ENCODE measurements at regions not wholly inside any gene's neighbourhood (a gene's known extent, or its start where the extent isn't known, plus 50 kb on each side); places are given as distances from the start of the nearest gene placed in this dataset.

DNA sequence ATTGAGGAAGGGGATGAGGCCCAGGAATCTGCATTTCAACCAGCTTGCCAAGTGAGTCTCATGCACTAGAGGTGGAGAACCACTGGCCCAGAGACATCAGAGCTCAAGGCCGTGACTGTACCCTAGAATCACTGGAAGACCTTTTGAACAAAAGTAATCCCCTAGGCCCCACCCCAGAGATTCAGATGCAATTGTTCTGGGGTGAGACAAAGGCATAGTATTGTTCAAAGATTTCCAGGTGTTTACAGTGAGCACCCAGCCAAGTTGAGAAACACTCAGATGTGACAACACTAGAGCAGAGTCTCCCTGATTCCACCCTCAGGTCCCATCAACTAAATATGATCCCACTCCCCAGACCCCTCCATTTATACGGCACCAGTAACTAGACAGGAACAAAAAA is 290.3 kb upstream of the TLE3 start:
- H3K4me1 ChIP-seq (ENCODE audit: control insufficient read depth, insufficient read depth, low read length, poor library complexity, severe bottlenecking): no peaks in the 10 kb centered on the region
- H3K9me3 ChIP-seq (ENCODE audit: control insufficient read depth, low read length): no peaks in the 10 kb centered on the region
- 90% methylated on average over 2 of the region's 2 CpGs; no CpG with 5 or more reads in 1 of the 2 experiments for WGBS, 2 experiments (ENCODE audit: insufficient coverage in 2 of 2)
- no peak overlapping the region for H3K27ac ChIP-seq (ENCODE audit: low read depth, low read length, severe bottlenecking)
- no peaks in the 10 kb centered on the region for H3K36me3 ChIP-seq (ENCODE audit: control insufficient read depth, insufficient read depth, low read length)
- H3K4me3 ChIP-seq (ENCODE audit: extremely low read depth, insufficient read depth, low read length, poor library complexity, severe bottlenecking): no peak overlapping the region

GRCh38 chr15:70387081-70387480 is 289.4 kb upstream of the TLE3 start:
- no peaks in the 10 kb centered on the region for H3K36me3 ChIP-seq (ENCODE audit: control insufficient read depth, insufficient read depth, low read length)
- H3K4me3 ChIP-seq (ENCODE audit: extremely low read depth, insufficient read depth, low read length, poor library complexity, severe bottlenecking): no peak overlapping the region
- peaks cover 1% of the 10 kb centered on the region for H3K9me3 ChIP-seq (ENCODE audit: control insufficient read depth, low read length)
- WGBS, 2 experiments (ENCODE audit: insufficient coverage in 2 of 2): 89 to 90% methylated on average over 7 to 8 of the region's 9 CpGs
- no peak overlapping the region for H3K27ac ChIP-seq (ENCODE audit: low read depth, low read length, severe bottlenecking)
- no peaks in the 10 kb centered on the region for H3K4me1 ChIP-seq (ENCODE audit: control insufficient read depth, insufficient read depth, low read length, poor library complexity, severe bottlenecking)

- H3K4me3 ChIP-seq (ENCODE audit: extremely low read depth, insufficient read depth, low read length, poor library complexity, severe bottlenecking): no peak overlapping the region
- H3K27ac ChIP-seq (ENCODE audit: low read depth, low read length, severe bottlenecking): no peak overlapping the region
- no peaks in the 10 kb centered on the region for H3K4me1 ChIP-seq (ENCODE audit: control insufficient read depth, insufficient read depth, low read length, poor library complexity, severe bottlenecking)
- H3K36me3 ChIP-seq (ENCODE audit: control insufficient read depth, insufficient read depth, low read length): no peaks in the 10 kb centered on the region
- 90 to 96% methylated on average over 3 to 6 of the region's 8 CpGs for WGBS, 2 experiments (ENCODE audit: insufficient coverage in 2 of 2)
- peaks cover 9% of the 10 kb centered on the region for H3K9me3 ChIP-seq (ENCODE audit: control insufficient read depth, low read length)
Measured at GRCh38 chr15:70385711-70386110, 288.0 kb upstream of the TLE3 start.

DNA sequence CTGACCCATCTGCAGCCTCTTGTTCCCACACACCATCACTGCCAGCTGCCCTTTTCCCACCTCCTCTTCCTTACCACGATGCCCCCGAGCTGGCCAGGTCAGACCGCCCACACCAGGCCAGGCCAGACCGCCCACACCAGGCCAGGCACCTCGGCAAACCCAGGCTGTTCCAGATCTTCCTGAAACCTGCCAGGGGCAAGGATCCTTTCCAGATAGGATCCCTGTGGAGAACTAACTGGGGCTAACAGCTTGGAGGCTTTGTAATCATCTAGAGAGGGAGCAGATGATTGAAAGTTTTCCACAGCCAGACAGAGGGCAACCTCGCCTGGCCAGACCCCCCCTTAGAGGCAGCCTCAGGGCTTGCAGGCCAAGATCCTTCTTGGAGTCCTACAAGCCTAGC is 287.3 kb upstream of the TLE3 start:
- Histone ChIP-seq H3K36me3 (ENCODE audit: control insufficient read depth, insufficient read depth, low read length) (no peaks in the 10 kb centered on the region), H3K9me3 (ENCODE audit: control insufficient read depth, low read length) (peaks cover 9% of the 10 kb centered on the region), H3K4me3 (ENCODE audit: extremely low read depth, insufficient read depth, low read length, poor library complexity, severe bottlenecking) (no peak overlapping the region), H3K4me1 (ENCODE audit: control insufficient read depth, insufficient read depth, low read length, poor library complexity, severe bottlenecking) (no peaks in the 10 kb centered on the region), H3K27ac (ENCODE audit: low read depth, low read length, severe bottlenecking) (no peak overlapping the region)
- 41 to 82% methylated on average over 3 to 6 of the region's 6 CpGs for WGBS, 2 experiments (ENCODE audit: insufficient coverage in 2 of 2)

GRCh38 chr15:70383856-70384255 is 286.1 kb upstream of the TLE3 start:
- H3K9me3 ChIP-seq (ENCODE audit: control insufficient read depth, low read length): peaks cover 9% of the 10 kb centered on the region
- WGBS, 2 experiments (ENCODE audit: insufficient coverage in 2 of 2): 87 to 97% methylated on average over 4 to 6 of the region's 8 CpGs
- H3K36me3 ChIP-seq (ENCODE audit: control insufficient read depth, insufficient read depth, low read length): no peaks in the 10 kb centered on the region
- H3K27ac ChIP-seq (ENCODE audit: low read depth, low read length, severe bottlenecking): no peak overlapping the region
- peaks cover under 1% of the 10 kb centered on the region for H3K4me1 ChIP-seq (ENCODE audit: control insufficient read depth, insufficient read depth, low read length, poor library complexity, severe bottlenecking)
- H3K4me3 ChIP-seq (ENCODE audit: extremely low read depth, insufficient read depth, low read length, poor library complexity, severe bottlenecking): no peak overlapping the region

DNA sequence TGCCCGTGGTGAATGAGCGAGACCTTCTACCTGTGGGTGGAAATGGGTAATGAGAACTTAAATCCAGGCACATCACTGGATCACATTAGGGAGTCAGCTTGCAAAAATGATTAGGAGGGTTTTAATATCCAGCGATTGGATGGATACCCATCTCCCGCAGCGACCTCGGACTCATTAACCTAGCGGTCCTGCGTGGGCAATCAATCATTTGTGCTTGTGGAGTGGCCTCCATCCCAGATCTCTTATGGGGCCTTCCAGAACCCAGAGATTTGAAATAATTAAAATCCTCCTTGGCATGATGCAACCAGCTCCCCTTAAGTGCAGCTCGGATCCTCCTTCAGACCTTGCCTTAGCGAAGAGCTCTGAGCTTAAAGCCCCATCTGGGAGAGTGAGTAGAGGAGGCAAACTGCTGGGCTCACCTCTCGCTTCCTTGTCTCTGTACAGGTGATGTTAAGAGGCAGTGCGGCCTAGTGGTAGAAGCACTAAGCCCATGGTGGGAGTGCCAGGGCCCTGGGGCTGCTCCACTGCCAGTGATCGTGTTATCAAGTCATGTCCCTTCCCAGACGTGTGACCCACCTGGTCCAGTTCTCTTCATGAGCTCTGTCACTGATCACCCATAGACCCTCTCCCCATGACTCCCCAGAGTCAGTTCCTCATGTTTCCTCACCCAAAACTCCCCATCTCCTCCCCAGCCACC is 285.2 kb upstream of the TLE3 start:
- 90 to 96% methylated on average over 13 to 14 of the region's 14 CpGs for WGBS, 2 experiments (ENCODE audit: insufficient coverage in 2 of 2)
- peaks cover 9% of the 10 kb centered on the region for H3K4me1 ChIP-seq (ENCODE audit: control insufficient read depth, insufficient read depth, low read length, poor library complexity, severe bottlenecking)
- H3K4me3 ChIP-seq (ENCODE audit: extremely low read depth, insufficient read depth, low read length, poor library complexity, severe bottlenecking): no peak overlapping the region
- H3K36me3 ChIP-seq (ENCODE audit: control insufficient read depth, insufficient read depth, low read length): no peaks in the 10 kb centered on the region
- peaks cover 9% of the 10 kb centered on the region for H3K9me3 ChIP-seq (ENCODE audit: control insufficient read depth, low read length)
- no peak overlapping the region for H3K27ac ChIP-seq (ENCODE audit: low read depth, low read length, severe bottlenecking)

GRCh38 chr15:70382009-70382749 is 284.5 kb upstream of the TLE3 start:
- Histone ChIP-seq H3K9me3 (ENCODE audit: control insufficient read depth, low read length) (peaks cover 9% of the 10 kb centered on the region), H3K36me3 (ENCODE audit: control insufficient read depth, insufficient read depth, low read length) (no peaks in the 10 kb centered on the region), H3K27ac (ENCODE audit: low read depth, low read length, severe bottlenecking) (no peak overlapping the region), H3K4me1 (ENCODE audit: control insufficient read depth, insufficient read depth, low read length, poor library complexity, severe bottlenecking) (peaks cover 15% of the 10 kb centered on the region), H3K4me3 (ENCODE audit: extremely low read depth, insufficient read depth, low read length, poor library complexity, severe bottlenecking) (no peak overlapping the region)
- 89 to 96% methylated on average over 6 to 7 of the region's 7 CpGs for WGBS, 2 experiments (ENCODE audit: insufficient coverage in 2 of 2)

GRCh38 chr15:70379938-70380883 is 282.5 kb upstream of the TLE3 start:
- no peaks in the 10 kb centered on the region for H3K36me3 ChIP-seq (ENCODE audit: control insufficient read depth, insufficient read depth, low read length)
- H3K9me3 ChIP-seq (ENCODE audit: control insufficient read depth, low read length): peaks cover 9% of the 10 kb centered on the region
- H3K27ac ChIP-seq (ENCODE audit: low read depth, low read length, severe bottlenecking): no peak overlapping the region
- H3K4me3 ChIP-seq (ENCODE audit: extremely low read depth, insufficient read depth, low read length, poor library complexity, severe bottlenecking): no peak overlapping the region
- 81 to 94% methylated on average over 5 to 6 of the region's 9 CpGs for WGBS, 2 experiments (ENCODE audit: insufficient coverage in 2 of 2)
- H3K4me1 ChIP-seq (ENCODE audit: control insufficient read depth, insufficient read depth, low read length, poor library complexity, severe bottlenecking): peaks cover 28% of the 10 kb centered on the region

DNA sequence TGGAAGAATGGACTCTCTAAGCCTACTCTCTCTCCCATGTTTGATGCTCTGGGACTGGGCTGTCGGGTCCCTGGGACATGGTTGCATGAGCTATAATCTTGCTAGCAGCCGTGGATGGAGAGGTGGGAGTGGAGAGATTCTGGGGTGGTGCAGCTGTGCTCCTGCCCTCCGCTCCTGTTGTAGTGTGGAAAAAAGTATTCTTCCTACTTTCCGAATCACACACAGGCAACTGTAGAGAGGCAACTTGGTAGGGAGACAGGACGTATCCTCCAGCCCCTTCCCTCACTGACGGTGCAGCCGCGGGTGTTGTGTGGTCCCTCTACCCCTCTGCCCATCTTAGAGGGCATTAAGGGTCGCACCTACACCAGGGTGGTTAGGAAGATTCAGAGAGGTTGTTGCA is 281.4 kb upstream of the TLE3 start:
- Histone ChIP-seq H3K4me3 (ENCODE audit: extremely low read depth, insufficient read depth, low read length, poor library complexity, severe bottlenecking) (no peak overlapping the region), H3K27ac (ENCODE audit: low read depth, low read length, severe bottlenecking) (no peak overlapping the region), H3K9me3 (ENCODE audit: control insufficient read depth, low read length) (peaks cover 9% of the 10 kb centered on the region), H3K36me3 (ENCODE audit: control insufficient read depth, insufficient read depth, low read length) (no peaks in the 10 kb centered on the region), H3K4me1 (ENCODE audit: control insufficient read depth, insufficient read depth, low read length, poor library complexity, severe bottlenecking) (peaks cover 31% of the 10 kb centered on the region)
- no CpG with 5 or more reads among the region's 9 CpGs for WGBS, 2 experiments (ENCODE audit: insufficient coverage in 2 of 2)

DNA sequence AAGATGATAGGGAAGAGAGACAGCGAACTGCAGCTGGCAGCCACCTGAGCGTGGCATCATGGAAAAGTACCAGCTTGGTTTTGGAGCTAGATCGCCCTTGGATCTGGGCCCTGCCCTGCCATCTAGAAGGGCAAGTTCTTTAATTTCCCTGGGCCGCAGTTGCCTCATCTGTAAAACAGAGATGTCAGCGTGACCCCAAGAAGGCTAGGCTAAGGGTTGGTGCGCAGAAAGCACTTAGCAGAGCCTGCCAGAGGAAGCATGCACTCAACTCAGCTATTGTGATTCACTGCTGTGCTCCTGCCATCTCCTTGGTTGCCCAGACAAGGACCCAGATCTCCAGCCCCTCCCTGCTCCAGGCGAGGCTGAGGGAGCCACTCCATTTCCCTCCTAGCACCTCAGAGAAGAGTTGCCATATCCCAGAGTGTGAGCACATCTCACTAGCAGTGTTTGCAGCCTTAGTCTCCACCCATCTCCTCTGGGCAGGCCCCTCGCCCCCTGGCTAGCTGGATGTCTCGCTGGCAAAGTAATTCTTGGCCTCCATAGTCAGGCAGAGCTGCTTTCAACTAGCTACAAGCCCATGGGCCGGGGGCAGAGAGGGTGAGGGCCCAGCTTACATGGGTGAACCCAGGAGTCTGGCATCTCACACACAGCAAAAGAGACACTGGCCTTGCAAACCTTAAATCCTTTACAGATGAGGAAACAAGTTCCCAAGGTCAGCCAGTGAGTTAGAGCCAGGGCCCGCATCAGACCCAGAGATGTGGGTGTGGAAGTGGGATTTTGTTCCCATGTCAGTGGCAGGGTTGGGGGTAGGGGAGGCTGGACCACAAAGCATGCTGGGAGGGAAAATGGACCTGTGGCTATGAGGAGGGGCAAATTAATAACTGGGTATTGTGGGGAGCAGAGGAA is 280.7 kb upstream of the TLE3 start:
- Histone ChIP-seq H3K4me3 (ENCODE audit: extremely low read depth, insufficient read depth, low read length, poor library complexity, severe bottlenecking) (no peak overlapping the region), H3K27ac (ENCODE audit: low read depth, low read length, severe bottlenecking) (no peak overlapping the region), H3K4me1 (ENCODE audit: control insufficient read depth, insufficient read depth, low read length, poor library complexity, severe bottlenecking) (peaks cover 31% of the 10 kb centered on the region), H3K36me3 (ENCODE audit: control insufficient read depth, insufficient read depth, low read length) (no peaks in the 10 kb centered on the region), H3K9me3 (ENCODE audit: control insufficient read depth, low read length) (peaks cover 9% of the 10 kb centered on the region)
- WGBS, 2 experiments (ENCODE audit: insufficient coverage in 2 of 2): 87 to 88% methylated on average over 10 to 11 of the region's 11 CpGs

Data from mesodermal cell (in vitro differentiated cells).